Ovary (tissue), 7 donors: ENCODE measurements at regions not wholly inside any gene's neighbourhood (a gene's known extent, or its start where the extent isn't known, plus 50 kb on each side); places are given as distances from the start of the nearest gene placed in this dataset.
"Not testable (repeated sequence)": the region's sequence is repeated elsewhere in the genome, so short reads cannot be mapped to it uniquely, and the experiment has no call there.

Source experiments
- DNase-seq, 5 donors: peaks; one replicate each; pipeline ENCODE4 v3.0.0-alpha.2; 2019 to 2020
- H3K27ac ChIP-seq, 2 donors: fragments of 200-600 bp; one replicate each; pipeline versions ENCODE4 v1.5.1 to v1.8.0; 2019 to 2022
- H3K27me3 ChIP-seq: fragments of 200-600 bp; one replicate; pipeline ENCODE4 v1.8.0; 2022
- H3K36me3 ChIP-seq: fragments of 200-600 bp; sonication (generic); one replicate; pipeline ENCODE4 v1.5.1; 2019
- H3K4me1 ChIP-seq: one replicate; pipeline ENCODE4 v1.8.1; 2013; ENCODE audit warnings: mild to moderate bottlenecking, moderate library complexity; ENCODE audit not compliant: insufficient read depth
- H3K4me3 ChIP-seq: fragments of 200-600 bp; sonication (generic); one replicate; pipeline ENCODE4 v1.5.1; 2017
- H3K9me3 ChIP-seq, 2 donors: fragments of 200-600 bp in 1 of 2; sonication (generic) in 1 of 2; one replicate each; pipeline versions ENCODE4 v1.5.1 to v1.8.1; 2013 to 2019; ENCODE audit warnings: mild to moderate bottlenecking in 1 of 2, moderate library complexity in 1 of 2
- CTCF ChIP-seq, 3 donors: fragments of 450-650 bp in 2 of 3; fragments of 200-600 bp in 1 of 3; IDR thresholded peaks; one replicate each; pipeline versions ENCODE4 v1.5.1 to v1.8.0; 2016 to 2022; ENCODE audit warnings: antibody characterized with exemption in 3 of 3, mild to moderate bottlenecking in 1 of 3
- EP300 ChIP-seq: sonication (generic); formaldehyde crosslinking; IDR thresholded peaks from one replicate; pipeline ENCODE4 v1.6.1; 2017; ENCODE audit warnings: antibody characterized with exemption
- POLR2A ChIP-seq: fragments of 450-650 bp; IDR thresholded peaks from one replicate; pipeline ENCODE4 v1.6.1; 2017; ENCODE audit warnings: antibody characterized with exemption, mild to moderate bottlenecking, moderate library complexity
- WGBS, 3 donors: extraction: QIAGEN DNeasy Blood & Tissue Kit in 1 of 3; methylation state at CpG; one replicate each; pipeline versions ENCODE4 v1.1.5 to v1.1.7; 2013 to 2017; 5-methylcytosine and 5-hydroxymethylcytosine counted together
- intact Hi-C, 4 donors: fragments of 100-400 bp; cut with DNase I; formaldehyde crosslinking; loops; one replicate each; pipeline versions ENCODE4 v1.11.0 to v1.15.1; 2022 to 2023
- donor health status: DM: no; HTN: no; CAD: no; lungs with moderate emphysema.
- donor health status: DM: no; HTN: no; CAD: no.
- donor health status: Bipolar disorder and iron deficiency.
- donor health status: DM: no; HTN: no; CAD: no.
- donor health status: DM: yes; HTN: yes; CAD: no.

GRCh38 chr6:140376209-140376608 is 1001.8 kb upstream of the CITED2 start:
- Histone ChIP-seq H3K36me3 (no peaks in the 10 kb centered on the region), H3K27me3 (no peaks in the 10 kb centered on the region), H3K27ac (no peak overlapping the region), H3K9me3 (no peaks in the 10 kb centered on the region), H3K4me1 (no peaks in the 10 kb centered on the region), H3K4me3 (no peak overlapping the region)
- DNase-seq: no peak
- intact Hi-C loops: no loop called here
- TF ChIP-seq POLR2A (no peak), CTCF (IDR thresholded peaks at IDR 0.05) (no peak), EP300 (no peak)

- H3K4me3 ChIP-seq, H3K27ac ChIP-seq, DNase-seq, H3K9me3 ChIP-seq, H3K36me3 ChIP-seq, intact Hi-C loops, H3K27me3 ChIP-seq, H3K4me1 ChIP-seq: not testable (repeated sequence)
- 97 to 98% (median 97%) methylated on average over 21 to 24 of the region's 24 CpGs for WGBS, 3 donors
Measured at GRCh38 chr6:140373728-140374127, 999.3 kb upstream of the CITED2 start.

- no peak overlapping the region for H3K4me3 ChIP-seq
- no peak for DNase-seq
- no peaks in the 10 kb centered on the region for H3K36me3 ChIP-seq
- no peaks in the 10 kb centered on the region for H3K9me3 ChIP-seq
- H3K27ac ChIP-seq: no peak overlapping the region
- WGBS, 3 donors: 87 to 94% (median 89%) methylated on average over 4 of the region's 4 CpGs
- TF ChIP-seq POLR2A (no peak), CTCF (IDR thresholded peaks at IDR 0.05) (no peak), EP300 (no peak)
- no peaks in the 10 kb centered on the region for H3K27me3 ChIP-seq
- intact Hi-C loops: no loop called here
- no peaks in the 10 kb centered on the region for H3K4me1 ChIP-seq
Measured at GRCh38 chr6:140372064-140372463, 997.6 kb upstream of the CITED2 start.

GRCh38 chr6:140370976-140371870 is 996.8 kb upstream of the CITED2 start:
- H3K27me3 ChIP-seq: no peaks in the 10 kb centered on the region
- H3K27ac ChIP-seq: no peak overlapping the region
- WGBS, 3 donors: 52 to 63% (median 63%) methylated on average over 2 of the region's 2 CpGs
- no peaks in the 10 kb centered on the region for H3K4me1 ChIP-seq
- H3K9me3 ChIP-seq: no peaks in the 10 kb centered on the region
- intact Hi-C loops: no loop called here
- DNase-seq: no peak
- no peak overlapping the region for H3K4me3 ChIP-seq
- H3K36me3 ChIP-seq: no peaks in the 10 kb centered on the region
- TF ChIP-seq CTCF (IDR thresholded peaks at IDR 0.05): no peak
- no peak for TF ChIP-seq EP300
- TF ChIP-seq POLR2A: no peak

GRCh38 chr6:140370441-140370840 is 996.0 kb upstream of the CITED2 start:
- Histone ChIP-seq H3K27me3 (no peaks in the 10 kb centered on the region), H3K4me1 (no peaks in the 10 kb centered on the region), H3K4me3 (no peak overlapping the region), H3K36me3 (no peaks in the 10 kb centered on the region), H3K27ac (no peak overlapping the region), H3K9me3 (no peaks in the 10 kb centered on the region)
- intact Hi-C loops: no loop called here
- no peak for TF ChIP-seq EP300
- TF ChIP-seq POLR2A: no peak
- no peak for TF ChIP-seq CTCF (IDR thresholded peaks at IDR 0.05)
- DNase-seq: no peak
- 93 to 99% (median 96%) methylated on average over 1 of the region's 1 CpG for WGBS, 3 donors
